IMR-90 (cell line): ENCODE measurements at regions not wholly inside any gene's neighbourhood (a gene's known extent, or its start where the extent isn't known, plus 50 kb on each side); places are given as distances from the start of the nearest gene placed in this dataset.

Source experiments
- ATAC-seq: fragments of 200-7000 bp; cut with Tn5 transposase; 2 replicates; pipeline ENCODE4 v1.9.1; 2020; ENCODE audit warnings: low read depth, mild to moderate bottlenecking, moderate library complexity
- BruUV-seq: library from RNA; stranded (reverse); fragments of 400-500 nt; replicated peaks from 2 replicates; lab custom pipeline; 2021; lab: Mats Ljungman, UMichigan
- CTCF ChIA-PET: fragments of 300-600 bp; formaldehyde crosslinking; extraction: SDS; loops from one replicate; lab custom pipeline; 2021; ENCODE audit warnings: antibody characterized with exemption; lab: Yijun Ruan, JAX
- POLR2A ChIA-PET: fragments of 300-600 bp; sonication (Branson Sonifier 250); formaldehyde crosslinking; loops from one replicate; lab custom pipeline; 2022; ENCODE audit warnings: antibody characterized with exemption; ENCODE audit not compliant: unreplicated experiment; lab: Charles Lee
- DNase-seq: peaks from one replicate; pipeline ENCODE4 v3.0.0; 2013
- H2AFZ ChIP-seq: replicated peaks from 2 replicates; pipeline ENCODE3; 2013; ENCODE audit warnings: low read length, mild to moderate bottlenecking; ENCODE audit not compliant: poor library complexity
- H2AK5ac ChIP-seq: 2 replicates; pipeline ENCODE4 v1.6.1; 2013; ENCODE audit warnings: low read depth, low read length, inconsistent platforms
- H2AK9ac ChIP-seq: replicated peaks from 2 replicates; pipeline ENCODE3; 2013; ENCODE audit warnings: mild to moderate bottlenecking, low read depth, low read length, moderate library complexity; ENCODE audit not compliant: poor library complexity
- H2BK120ac ChIP-seq: 2 replicates; pipeline ENCODE4 v1.6.1; 2013; ENCODE audit warnings: low read depth, low read length, inconsistent platforms
- H2BK15ac ChIP-seq: 3 replicates; pipeline ENCODE4 v1.6.1; 2013; ENCODE audit warnings: low read depth, low read length, inconsistent platforms
- H2BK20ac ChIP-seq: 2 replicates; pipeline ENCODE4 v1.6.1; 2013; ENCODE audit warnings: low read depth, mild to moderate bottlenecking, inconsistent platforms, low read length, moderate library complexity
- H2BK5ac ChIP-seq: 2 replicates; pipeline ENCODE4 v1.6.1; 2013; ENCODE audit warnings: mild to moderate bottlenecking, low read depth, low read length, inconsistent platforms; ENCODE audit not compliant: poor library complexity, severe bottlenecking
- H3K14ac ChIP-seq: replicated peaks from 2 replicates; pipeline ENCODE4 v1.6.1; 2013; ENCODE audit warnings: low read depth, low read length, inconsistent platforms
- H3K18ac ChIP-seq: 2 replicates; pipeline ENCODE4 v1.6.1; 2013; ENCODE audit warnings: low read depth, low read length, control low read depth
- H3K23ac ChIP-seq: 2 replicates; pipeline ENCODE4 v1.6.1; 2013; ENCODE audit warnings: low read depth, low read length, inconsistent platforms
- H3K27ac ChIP-seq: 2 replicates; pipeline ENCODE4 v1.5.1; 2013; ENCODE audit warnings: mild to moderate bottlenecking, control low read depth, low read length; ENCODE audit not compliant: insufficient read depth
- H3K27me3 ChIP-seq: 2 replicates; pipeline ENCODE4 v1.6.1; 2013; ENCODE audit warnings: low read length; ENCODE audit not compliant: control insufficient read depth, insufficient read depth
- H3K36me3 ChIP-seq: 2 replicates; pipeline ENCODE4 v1.6.1; 2013; ENCODE audit warnings: low read length, mixed read lengths; ENCODE audit not compliant: control insufficient read depth, insufficient read depth
- H3K4ac ChIP-seq: 2 replicates; pipeline ENCODE4 v1.6.1; 2013; ENCODE audit warnings: low read depth, low read length, inconsistent platforms
- H3K4me1 ChIP-seq: 2 replicates; pipeline ENCODE4 v1.6.1; 2013; ENCODE audit warnings: low read length, mixed read lengths; ENCODE audit not compliant: control insufficient read depth, insufficient read depth
- H3K4me2 ChIP-seq: 2 replicates; pipeline ENCODE4 v1.6.1; 2013; ENCODE audit warnings: low read depth, mild to moderate bottlenecking, control low read depth, low read length, moderate library complexity
- H3K4me3 ChIP-seq: 2 replicates; pipeline ENCODE4 v1.5.1; 2013; ENCODE audit warnings: low read depth, mild to moderate bottlenecking, control low read depth, low read length, moderate library complexity; ENCODE audit not compliant: insufficient read depth
- H3K56ac ChIP-seq: 2 replicates; pipeline ENCODE4 v1.6.1; 2013; ENCODE audit warnings: low read length, inconsistent platforms; ENCODE audit not compliant: insufficient read depth; ENCODE audit errors: extremely low read depth
- H3K79me1 ChIP-seq, 2 experiments: 2 replicates each; pipeline ENCODE4 v1.6.1; 2013; ENCODE audit warnings: low read length in 2 of 2, inconsistent platforms in 1 of 2, low read depth in 1 of 2
- H3K9ac ChIP-seq: 2 replicates; pipeline ENCODE4 v1.6.1; 2013; ENCODE audit warnings: low read depth, low read length, control low read depth
- H3K9me1 ChIP-seq: 2 replicates; pipeline ENCODE4 v1.6.1; 2013; ENCODE audit warnings: low read length, inconsistent platforms; ENCODE audit not compliant: insufficient read depth
- H3K9me3 ChIP-seq: 2 replicates; pipeline ENCODE4 v1.6.1; 2013; ENCODE audit warnings: low read length; ENCODE audit not compliant: control insufficient read depth, insufficient read depth
- H4K20me1 ChIP-seq: 2 replicates; pipeline ENCODE4 v1.6.1; 2013; ENCODE audit warnings: low read length, inconsistent platforms; ENCODE audit not compliant: insufficient read depth
- H4K5ac ChIP-seq: 2 replicates; pipeline ENCODE4 v1.6.1; 2013; ENCODE audit warnings: mild to moderate bottlenecking, low read depth, low read length, control low read depth
- H4K8ac ChIP-seq, 2 experiments: 2 replicates each; pipeline ENCODE4 v1.6.1; 2013; ENCODE audit warnings: low read depth in 2 of 2, low read length in 2 of 2, control low read depth in 1 of 2, inconsistent platforms in 1 of 2
- H4K91ac ChIP-seq: 2 replicates; pipeline ENCODE4 v1.6.1; 2013; ENCODE audit warnings: low read depth, low read length, inconsistent platforms; ENCODE audit not compliant: insufficient read depth
- MAFK ChIP-seq: IDR thresholded peaks from 2 replicates; pipeline ENCODE4 v1.6.1; 2012; ENCODE audit warnings: low read depth, low read length, improper control_type of control experiment
- POLR2A ChIP-seq: IDR thresholded peaks from 2 replicates; pipeline ENCODE4 v1.6.1; 2012; ENCODE audit warnings: mild to moderate bottlenecking, low read depth, low read length
- WGBS, 2 experiments: methylation state at CpG; one replicate each; pipeline versions ENCODE4 v1.1.5 to v1.1.7; 2013; ENCODE audit warnings: missing lambda C conversion rate in 2 of 2; ENCODE audit not compliant: insufficient read length in 1 of 2; ENCODE audit errors: extremely low coverage in 2 of 2; 5-methylcytosine and 5-hydroxymethylcytosine counted together
- dilution Hi-C: fragments of 300-500 bp; cut with HindIII; formaldehyde crosslinking; loops from one replicate; pipeline ENCODE4 v1.14.3; 2018; ENCODE audit warnings: low sequenced_read_pairs; ENCODE audit not compliant: unreplicated experiment
- in situ Hi-C: fragments of 300-500 bp; cut with MboI; formaldehyde crosslinking; loops from 3 replicates; pipeline ENCODE4 v1.14.3; 2019; ENCODE audit warnings: low sequenced_read_pairs, inconsistent platforms, mixed read lengths
- intact Hi-C: fragments of 100-400 bp; cut with micrococcal nuclease; formaldehyde crosslinking; loops from 2 replicates; pipeline ENCODE4 v1.10.0; 2022

GRCh38 chr9:6153425-6153824 lies 62.2 kb upstream of the IL33 start:
- no TSS peak for BruUV-seq
- no peaks in the 10 kb centered on the region for H3K9me3 ChIP-seq
- H3K4ac ChIP-seq: no peak overlapping the region
- H4K20me1 ChIP-seq: no peaks in the 10 kb centered on the region
- H3K27ac ChIP-seq: no peak overlapping the region
- H3K4me2 ChIP-seq: no peak overlapping the region
- H3K27me3 ChIP-seq: no peaks in the 10 kb centered on the region
- CTCF ChIA-PET: no interaction called here
- POLR2A ChIA-PET: no interaction called here
- intact Hi-C loops: no loop called here
- no peak overlapping the region for H3K9ac ChIP-seq
- no peak overlapping the region for H3K4me3 ChIP-seq
- no peak overlapping the region for H2AK9ac ChIP-seq
- no peak overlapping the region for H3K18ac ChIP-seq
- TF ChIP-seq POLR2A: no peak
- TF ChIP-seq MAFK: no peak
- no peaks in the 10 kb centered on the region for H3K9me1 ChIP-seq
- H2AK5ac ChIP-seq: no peak overlapping the region
- no peak overlapping the region for H2BK120ac ChIP-seq
- no CpG with 5 or more reads among the region's 2 CpGs for WGBS, 2 experiments
- H4K8ac ChIP-seq: no peak overlapping the region
- H3K23ac ChIP-seq: no peak overlapping the region
- H2BK5ac ChIP-seq: no peak overlapping the region
- H3K36me3 ChIP-seq: no peaks in the 10 kb centered on the region
- no peak overlapping the region for H2AFZ ChIP-seq
- H3K56ac ChIP-seq: no peak overlapping the region
- no peaks in the 10 kb centered on the region for H3K4me1 ChIP-seq
- H4K5ac ChIP-seq: no peak overlapping the region
- dilution Hi-C loops: no loop called here
- H3K79me1 ChIP-seq: no peaks in the 10 kb centered on the region
- no peak overlapping the region for H2BK20ac ChIP-seq
- H2BK15ac ChIP-seq: no peak overlapping the region
- no peak for ATAC-seq
- no peak overlapping the region for H4K91ac ChIP-seq
- in situ Hi-C loops: no loop called here
- DNase-seq: peak; percentile 20
- H3K14ac ChIP-seq: no peak overlapping the region
